Skin of body (tissue), 2 donors: ENCODE measurements at regions not wholly inside any gene's neighbourhood (a gene's known extent, or its start where the extent isn't known, plus 50 kb on each side); places are given as distances from the start of the nearest gene placed in this dataset. TPM values are rescaled to one million over a fixed set of nuclear protein-coding genes. Genes with fewer than 3 reads are reported as not detected.

Experiments used
- DNase-seq: peaks from one replicate; lab custom pipeline; 2025; lab: John Stamatoyannopoulos, UW
- small RNA-seq: library from RNA; depleted of rRNA; stranded (forward); fragments of <200 nt; gene quantifications from one replicate; pipeline ENCODE3, GENCODE V24; 2014; ENCODE audit warnings: low replicate concordance

- no peak for DNase-seq
Observed at GRCh38 chr4:110289601-110290100, 91.2 kb upstream of the ELOVL6 start.

GRCh38 chr4:110287130-110287529 lies 88.7 kb upstream of the ELOVL6 start:
- DNase-seq = no peak

GRCh38 chr4:110278127-110278526 lies 79.7 kb upstream of the ELOVL6 start:
- no peak for DNase-seq

GRCh38 chr4:110275871-110276270 lies 77.5 kb upstream of the ELOVL6 start:
- DNase-seq = no peak

GRCh38 chr4:110271986-110272385 lies 73.6 kb upstream of the ELOVL6 start:
- DNase-seq = no peak

- DNase-seq = no peak
Observed at GRCh38 chr4:110270492-110271197, 72.2 kb upstream of the ELOVL6 start.

- no peak for DNase-seq
Observed at GRCh38 chr4:110268790-110269189, 70.4 kb upstream of the ELOVL6 start.

- no peak for DNase-seq
Observed at GRCh38 chr4:110268352-110268751, 69.9 kb upstream of the ELOVL6 start.

GRCh38 chr4:110266136-110266535 lies 67.7 kb upstream of the ELOVL6 start:
- DNase-seq = no peak

GRCh38 chr4:110265001-110265400 lies 66.6 kb upstream of the ELOVL6 start:
- DNase-seq = no peak

GRCh38 chr4:110260299-110260698 lies 61.9 kb upstream of the ELOVL6 start:
- DNase-seq = no peak

- DNase-seq = no peak
Observed at GRCh38 chr4:110250023-110250387, 51.6 kb upstream of the ELOVL6 start.

GRCh38 chr4:110248831-110249253 lies 50.4 kb upstream of the ELOVL6 start:
- no peak for DNase-seq

Small RNAs in the stretch of these regions (small RNA-seq; reads per million reads assigned to genes)
- gene AC108145.1 (not detected), gene HSBP1P2 (not detected), gene RNU6-205P (not detected)
